ENCODE measurements at regions not wholly inside any gene's neighbourhood (a gene's known extent, or its start where the extent isn't known, plus 50 kb on each side); places are given as distances from the start of the nearest gene placed in this dataset.

DNA sequence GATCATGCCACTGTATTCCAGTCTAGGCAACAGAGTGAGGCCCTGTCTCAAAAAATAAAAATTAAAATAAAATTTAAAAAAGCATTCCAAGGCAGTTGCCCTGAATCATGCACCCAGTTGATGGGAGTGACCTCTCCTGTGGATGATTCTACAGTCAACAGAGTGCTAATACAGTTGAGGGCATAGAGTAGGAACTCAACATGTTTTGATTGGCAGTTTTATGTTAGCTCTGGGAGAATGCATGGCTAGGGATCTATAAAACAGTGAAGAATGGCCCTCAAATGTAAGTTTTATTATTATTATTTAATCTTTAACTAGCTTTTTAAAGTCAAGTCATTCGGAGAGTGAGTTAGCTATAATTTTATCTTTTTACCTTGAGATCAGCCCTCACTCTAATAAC, 228.5 kb upstream of the ITGA4 start:
- 77 to 90% (median 89%) methylated on average over 1 of the region's 1 CpG for WGBS, 3 donors
- Histone ChIP-seq H3K9me3 (no peaks in the 10 kb centered on the region), H3K36me3 (no peaks in the 10 kb centered on the region), H3K27ac (no peak overlapping the region), H3K4me3 (no peak overlapping the region), H3K27me3 (no peaks in the 10 kb centered on the region), H3K4me1 (ENCODE audit: insufficient read depth) (no peaks in the 10 kb centered on the region)
- TF ChIP-seq, protein P1, sequence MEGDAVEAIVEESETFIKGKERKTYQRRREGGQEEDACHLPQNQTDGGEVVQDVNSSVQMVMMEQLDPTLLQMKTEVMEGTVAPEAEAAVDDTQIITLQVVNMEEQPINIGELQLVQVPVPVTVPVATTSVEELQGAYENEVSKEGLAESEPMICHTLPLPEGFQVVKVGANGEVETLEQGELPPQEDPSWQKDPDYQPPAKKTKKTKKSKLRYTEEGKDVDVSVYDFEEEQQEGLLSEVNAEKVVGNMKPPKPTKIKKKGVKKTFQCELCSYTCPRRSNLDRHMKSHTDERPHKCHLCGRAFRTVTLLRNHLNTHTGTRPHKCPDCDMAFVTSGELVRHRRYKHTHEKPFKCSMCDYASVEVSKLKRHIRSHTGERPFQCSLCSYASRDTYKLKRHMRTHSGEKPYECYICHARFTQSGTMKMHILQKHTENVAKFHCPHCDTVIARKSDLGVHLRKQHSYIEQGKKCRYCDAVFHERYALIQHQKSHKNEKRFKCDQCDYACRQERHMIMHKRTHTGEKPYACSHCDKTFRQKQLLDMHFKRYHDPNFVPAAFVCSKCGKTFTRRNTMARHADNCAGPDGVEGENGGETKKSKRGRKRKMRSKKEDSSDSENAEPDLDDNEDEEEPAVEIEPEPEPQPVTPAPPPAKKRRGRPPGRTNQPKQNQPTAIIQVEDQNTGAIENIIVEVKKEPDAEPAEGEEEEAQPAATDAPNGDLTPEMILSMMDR (IDR thresholded peaks at IDR 0.05): no peak
- TF ChIP-seq EP300 (IDR thresholded peaks at IDR 0.05) (no peak), POLR2A (IDR thresholded peaks at IDR 0.05) (no peak)
- intact Hi-C loops (cut with DNase I): no loop called here
- no peak for DNase-seq

DNA sequence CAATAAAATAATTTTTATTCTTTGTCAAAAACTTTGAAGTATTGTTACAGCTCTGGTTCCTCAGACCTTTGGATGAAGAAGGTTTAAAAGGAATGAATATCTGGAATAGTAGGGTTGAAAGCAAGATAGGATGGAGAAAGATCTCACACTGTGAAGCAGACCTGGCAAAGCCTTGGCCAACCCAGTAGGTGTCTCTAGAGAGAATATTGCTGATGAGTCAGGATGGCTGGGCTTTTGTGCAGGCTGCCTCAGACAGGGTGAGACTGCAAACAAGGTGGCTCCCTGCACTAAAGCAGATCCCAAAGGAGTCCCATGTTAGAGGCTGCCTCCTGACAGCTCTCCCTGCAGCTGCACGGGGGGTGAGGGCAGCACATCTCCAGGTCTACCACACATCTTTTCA, 226.0 kb upstream of the ITGA4 start:
- Histone ChIP-seq H3K27me3 (no peaks in the 10 kb centered on the region), H3K4me1 (ENCODE audit: insufficient read depth) (no peaks in the 10 kb centered on the region), H3K9me3 (no peaks in the 10 kb centered on the region), H3K4me3 (no peak overlapping the region), H3K27ac (no peak overlapping the region), H3K36me3 (no peaks in the 10 kb centered on the region)
- no peak for TF ChIP-seq POLR2A (IDR thresholded peaks at IDR 0.05)
- TF ChIP-seq, protein P1 (IDR thresholded peaks at IDR 0.05): no peak
- TF ChIP-seq EP300 (IDR thresholded peaks at IDR 0.05): no peak
- intact Hi-C loops (cut with DNase I): no loop called here
- 93 to 100% (median 97%) methylated on average over 1 of the region's 1 CpG for WGBS, 3 donors
- DNase-seq: no peak

DNA sequence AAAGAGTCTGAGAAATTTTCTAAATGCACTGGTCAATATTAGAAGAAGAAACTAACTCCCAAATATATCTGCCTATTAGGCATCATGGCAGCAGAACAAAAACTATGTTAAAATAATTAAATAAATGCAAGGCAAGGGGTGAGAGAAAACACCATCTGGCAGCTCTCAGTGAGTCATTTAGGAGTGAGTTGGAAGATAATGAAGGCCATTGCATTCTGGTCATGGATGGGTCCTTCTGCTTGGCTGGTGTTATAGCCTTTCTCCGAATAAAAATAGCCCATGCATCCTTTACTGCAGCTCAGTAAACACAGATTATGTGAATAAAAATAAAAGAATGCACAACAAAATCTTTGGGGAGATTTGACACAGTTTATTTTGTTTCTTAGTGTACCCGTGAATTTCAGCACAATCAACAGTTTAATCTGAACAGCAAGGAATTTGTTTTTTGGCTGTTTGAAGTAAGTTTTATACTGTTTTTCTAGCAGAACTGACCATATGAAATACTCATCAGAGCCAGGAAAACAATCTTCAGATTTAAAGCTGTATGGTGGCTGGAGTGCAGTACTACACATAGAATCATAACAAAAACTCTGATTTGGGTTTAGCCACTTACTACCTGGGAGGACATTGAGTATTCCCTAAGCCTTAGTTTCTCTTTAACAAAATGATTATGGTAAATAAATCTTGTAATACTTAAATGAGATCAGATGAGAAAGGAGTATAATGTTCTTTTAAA, 225.1 kb upstream of the ITGA4 start:
- no peaks in the 10 kb centered on the region for H3K4me1 ChIP-seq (ENCODE audit: insufficient read depth)
- no peaks in the 10 kb centered on the region for H3K9me3 ChIP-seq
- no peak for TF ChIP-seq POLR2A (IDR thresholded peaks at IDR 0.05)
- TF ChIP-seq EP300 (IDR thresholded peaks at IDR 0.05): no peak
- TF ChIP-seq, protein P1 (IDR thresholded peaks at IDR 0.05): no peak
- intact Hi-C loops (cut with DNase I): no loop called here
- H3K27me3 ChIP-seq: no peaks in the 10 kb centered on the region
- H3K36me3 ChIP-seq: no peaks in the 10 kb centered on the region
- WGBS, 3 donors: 5 to 23% (median 8%) methylated on average over 2 of the region's 2 CpGs
- DNase-seq: no peak
- H3K4me3 ChIP-seq: no peak overlapping the region
- no peak overlapping the region for H3K27ac ChIP-seq

DNA sequence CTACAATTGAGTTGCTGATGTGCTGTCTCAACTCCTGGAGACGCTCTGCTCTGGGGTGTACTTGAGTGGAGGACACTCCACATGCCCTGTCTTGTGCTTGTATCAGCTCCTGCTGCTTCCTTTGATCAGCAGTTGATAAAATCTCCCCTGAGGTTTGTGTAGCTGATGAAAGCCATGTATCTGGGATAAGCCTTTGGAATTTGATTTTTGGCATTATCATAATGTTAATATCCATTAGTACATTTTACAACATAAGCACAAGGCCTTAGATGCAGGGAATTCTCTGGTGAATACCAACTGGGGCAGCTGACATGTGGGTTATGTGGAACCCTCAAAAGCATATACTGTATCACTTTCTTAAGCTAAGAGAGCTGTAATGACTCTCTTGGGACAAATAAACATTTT, 222.7 kb upstream of the ITGA4 start:
- no peaks in the 10 kb centered on the region for H3K4me1 ChIP-seq (ENCODE audit: insufficient read depth)
- 87 to 95% (median 92%) methylated on average over 1 of the region's 1 CpG for WGBS, 3 donors
- no peak for DNase-seq
- H3K27me3 ChIP-seq: no peaks in the 10 kb centered on the region
- H3K27ac ChIP-seq: no peak overlapping the region
- no peaks in the 10 kb centered on the region for H3K36me3 ChIP-seq
- no peaks in the 10 kb centered on the region for H3K9me3 ChIP-seq
- no peak overlapping the region for H3K4me3 ChIP-seq
- intact Hi-C loops (cut with DNase I): no loop called here
- TF ChIP-seq, protein P1 (IDR thresholded peaks at IDR 0.05): no peak
- TF ChIP-seq POLR2A (IDR thresholded peaks at IDR 0.05) (no peak), EP300 (IDR thresholded peaks at IDR 0.05) (no peak)
